ENCODE measurements at regions not wholly inside any gene's neighbourhood (a gene's known extent, or its start where the extent isn't known, plus 50 kb on each side); places are given as distances from the start of the nearest gene placed in this dataset.

DNA sequence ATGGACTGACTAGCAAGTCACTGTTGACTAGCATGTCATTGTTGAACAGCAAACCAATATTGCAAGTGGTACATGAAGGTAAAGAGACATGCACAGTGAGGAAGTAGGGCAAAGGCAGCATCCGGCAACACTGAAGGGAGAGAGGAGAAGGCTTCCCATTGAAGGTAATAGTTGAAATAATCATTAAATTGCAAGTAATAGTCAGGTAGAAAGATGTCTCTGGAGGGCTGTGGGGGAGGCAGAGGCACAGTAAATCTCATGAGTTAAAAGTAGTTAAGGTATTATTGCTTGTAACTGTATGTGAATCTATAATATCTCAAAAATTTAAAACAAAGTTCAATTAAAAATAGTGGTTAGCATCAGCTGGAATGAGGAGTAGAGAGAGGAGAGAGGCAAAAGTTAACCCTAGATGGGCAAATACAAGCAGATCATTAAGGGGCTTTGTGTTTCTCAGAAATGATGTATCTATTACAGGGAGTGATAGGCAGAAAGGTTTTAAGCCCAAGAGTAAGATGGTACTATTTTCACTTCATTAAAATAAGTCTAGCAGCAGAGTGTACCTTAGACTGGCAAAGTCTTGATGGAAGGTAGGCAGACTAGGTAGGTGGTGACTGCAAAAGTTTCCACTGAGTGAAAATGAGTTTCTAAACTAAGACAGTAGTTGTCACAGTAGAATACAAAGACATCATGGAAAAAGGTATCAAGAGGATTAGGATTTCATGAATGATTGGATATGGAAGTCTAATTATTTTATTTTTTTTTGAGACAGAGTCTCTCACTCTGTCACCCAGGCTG is 776.6 kb downstream of the RAB28 start:
- TF ChIP-seq, protein P1, sequence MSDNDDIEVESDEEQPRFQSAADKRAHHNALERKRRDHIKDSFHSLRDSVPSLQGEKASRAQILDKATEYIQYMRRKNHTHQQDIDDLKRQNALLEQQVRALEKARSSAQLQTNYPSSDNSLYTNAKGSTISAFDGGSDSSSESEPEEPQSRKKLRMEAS (IDR thresholded peaks at IDR 0.05), result no peak
- no peak for TF ChIP-seq GABPA (IDR thresholded peaks at IDR 0.05 in 1 of 2, conservative IDR thresholded peaks at IDR 0.05 in 1 of 2)
- no peak for TF ChIP-seq CTCF (IDR thresholded peaks at IDR 0.05; ENCODE audit: low read depth, low read length, missing input control)
- no peak for TF ChIP-seq TAF1 (conservative IDR thresholded peaks at IDR 0.05)
- TF ChIP-seq YY1 (IDR thresholded peaks at IDR 0.05), result no peak
- TF ChIP-seq EGR1 (IDR thresholded peaks at IDR 0.05; ENCODE audit: low read depth in 2 of 2), result no peak
- TF ChIP-seq, protein P2, sequence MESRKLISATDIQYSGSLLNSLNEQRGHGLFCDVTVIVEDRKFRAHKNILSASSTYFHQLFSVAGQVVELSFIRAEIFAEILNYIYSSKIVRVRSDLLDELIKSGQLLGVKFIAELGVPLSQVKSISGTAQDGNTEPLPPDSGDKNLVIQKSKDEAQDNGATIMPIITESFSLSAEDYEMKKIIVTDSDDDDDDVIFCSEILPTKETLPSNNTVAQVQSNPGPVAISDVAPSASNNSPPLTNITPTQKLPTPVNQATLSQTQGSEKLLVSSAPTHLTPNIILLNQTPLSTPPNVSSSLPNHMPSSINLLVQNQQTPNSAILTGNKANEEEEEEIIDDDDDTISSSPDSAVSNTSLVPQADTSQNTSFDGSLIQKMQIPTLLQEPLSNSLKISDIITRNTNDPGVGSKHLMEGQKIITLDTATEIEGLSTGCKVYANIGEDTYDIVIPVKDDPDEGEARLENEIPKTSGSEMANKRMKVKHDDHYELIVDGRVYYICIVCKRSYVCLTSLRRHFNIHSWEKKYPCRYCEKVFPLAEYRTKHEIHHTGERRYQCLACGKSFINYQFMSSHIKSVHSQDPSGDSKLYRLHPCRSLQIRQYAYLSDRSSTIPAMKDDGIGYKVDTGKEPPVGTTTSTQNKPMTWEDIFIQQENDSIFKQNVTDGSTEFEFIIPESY (IDR thresholded peaks at IDR 0.05), result no peak
- no peak for TF ChIP-seq SP1 (IDR thresholded peaks at IDR 0.05)
